Vagina (tissue), 2 donors: ENCODE measurements at regions not wholly inside any gene's neighbourhood (a gene's known extent, or its start where the extent isn't known, plus 50 kb on each side); places are given as distances from the start of the nearest gene placed in this dataset.

Experiments
- CTCF ChIP-seq, 3 experiments: fragments of 450-650 bp in 2 of 3; fragments of 200-600 bp in 1 of 3; sonication (generic) in 1 of 3; IDR thresholded peaks; one replicate each; pipeline ENCODE4 v1.5.1; 2017 to 2019; ENCODE audit warnings: antibody characterized with exemption in 3 of 3, mild to moderate bottlenecking in 2 of 3, moderate library complexity in 2 of 3
- POLR2A ChIP-seq, 2 donors: fragments of 450-650 bp; IDR thresholded peaks; one replicate each; pipeline ENCODE4 v1.6.1; 2017; ENCODE audit warnings: antibody characterized with exemption in 2 of 2, mild to moderate bottlenecking in 2 of 2, moderate library complexity in 2 of 2

DNA sequence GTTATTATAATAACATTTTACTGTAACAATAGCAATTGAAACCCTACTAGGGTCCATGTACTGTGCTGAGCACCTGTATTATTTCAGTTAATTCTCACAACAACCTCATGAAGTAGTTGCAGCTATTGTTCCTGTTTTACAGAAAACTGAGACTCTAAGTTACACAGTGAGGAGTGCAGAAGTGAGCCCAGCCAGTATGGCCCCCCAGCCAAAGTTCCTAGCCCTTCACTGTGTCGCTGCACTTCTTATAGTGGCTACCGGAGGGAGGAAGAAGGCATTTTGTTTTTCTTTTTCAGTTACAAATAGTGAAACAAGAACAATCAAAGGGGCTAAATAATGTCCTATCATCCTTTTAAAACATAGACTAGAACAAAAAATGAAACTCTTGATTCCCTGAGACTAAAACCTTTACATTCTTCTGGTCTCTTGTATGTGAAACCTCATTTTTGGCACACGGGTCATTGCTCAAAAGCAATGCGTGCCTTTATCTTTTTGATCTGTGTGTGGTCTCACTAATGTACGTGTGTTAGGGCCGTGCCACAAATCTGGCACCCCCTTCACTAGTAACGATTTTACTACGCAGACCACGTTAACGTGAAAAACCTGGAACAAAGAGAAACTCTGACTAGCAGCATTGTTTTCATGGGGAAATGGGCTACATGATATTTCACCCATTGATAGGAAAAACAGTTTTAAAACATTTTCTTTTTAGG, 88.7 kb downstream of the LLPH start:
- TF ChIP-seq CTCF (IDR thresholded peaks at IDR 0.05) (no peak), POLR2A (IDR thresholded peaks at IDR 0.05) (no peak)
